Transverse colon (tissue), 4 donors: ENCODE measurements at regions not wholly inside any gene's neighbourhood (a gene's known extent, or its start where the extent isn't known, plus 50 kb on each side); places are given as distances from the start of the nearest gene placed in this dataset.

Experiments
- DNase-seq: peaks from one replicate; pipeline ENCODE4 v3.0.0-alpha.2; 2019
- H3K27ac ChIP-seq, 4 donors: fragments of 200-600 bp; sonication (generic); 2 replicates each; pipeline ENCODE4 v1.5.1; 2016 to 2018; ENCODE audit warnings: inconsistent platforms in 4 of 4
- H3K27me3 ChIP-seq: fragments of 200-600 bp; sonication (generic); 2 replicates; pipeline ENCODE4 v1.5.1; 2017; ENCODE audit warnings: inconsistent platforms
- H3K36me3 ChIP-seq, 4 donors: fragments of 200-600 bp; sonication (generic); 2 replicates each; pipeline ENCODE4 v1.5.1; 2017 to 2019; ENCODE audit warnings: inconsistent platforms in 4 of 4
- H3K4me1 ChIP-seq, 4 donors: fragments of 200-600 bp; sonication (generic); 2 replicates each; pipeline ENCODE4 v1.5.1; 2017 to 2020; ENCODE audit warnings: inconsistent platforms in 4 of 4
- H3K4me3 ChIP-seq, 4 donors: fragments of 200-600 bp; sonication (generic); 1 replicate in 1 of 4; 2 replicates in 3 of 4; pipeline versions ENCODE4 v1.5.1 to v1.6.1; 2017 to 2019; ENCODE audit warnings: inconsistent platforms in 4 of 4
- H3K9me3 ChIP-seq, 2 donors: fragments of 200-600 bp; sonication (generic); 2 replicates each; pipeline ENCODE4 v1.5.1; 2017 to 2019; ENCODE audit warnings: inconsistent platforms in 2 of 2
- EP300 ChIP-seq: sonication (generic); formaldehyde crosslinking; IDR thresholded peaks from one replicate; pipeline ENCODE4 v1.6.1; 2017; ENCODE audit warnings: antibody characterized with exemption, low read depth
- POLR2A ChIP-seq: fragments of 450-650 bp; IDR thresholded peaks from one replicate; pipeline ENCODE4 v1.6.1; 2016; ENCODE audit warnings: antibody characterized with exemption, mild to moderate bottlenecking, moderate library complexity
- POLR2AphosphoS5 ChIP-seq, 3 donors: sonication (generic); formaldehyde crosslinking; IDR thresholded peaks; one replicate each; pipeline ENCODE4 v1.6.1; 2016; ENCODE audit warnings: antibody characterized with exemption in 3 of 3
- WGBS, 2 donors: methylation state at CpG; one replicate each; pipeline ENCODE4 v1.1.5; 2018; ENCODE audit warnings: low coverage in 1 of 2; 5-methylcytosine and 5-hydroxymethylcytosine counted together
- in situ Hi-C, 4 donors: fragments of 200-750 bp; cut with MboI; loops; one replicate each; pipeline versions ENCODE4 v1.15.0 to v1.15.1; 2017; ENCODE audit warnings: low sequenced_read_pairs in 3 of 4, low pct_ligation_motif_present in 1 of 4, low pct_unique_long_range_greater_than_20kb in 1 of 4
- intact Hi-C: fragments of 100-400 bp; cut with DNase I; formaldehyde crosslinking; loops from one replicate; pipeline ENCODE4 v1.15.1; 2023; ENCODE audit warnings: low total_unique reads
- TF ChIP-seq, protein P1 (sequence below), 5 experiments: fragments of 200-600 bp in 3 of 5; fragments of 450-650 bp in 2 of 5; sonication (generic) in 3 of 5; IDR thresholded peaks; 1 replicate in 2 of 5; 2 replicates in 3 of 5; pipeline ENCODE4 v1.5.1; 2016 to 2017; ENCODE audit warnings: antibody characterized with exemption in 5 of 5, inconsistent platforms in 3 of 5, mild to moderate bottlenecking in 2 of 5, moderate library complexity in 1 of 5

DNA sequence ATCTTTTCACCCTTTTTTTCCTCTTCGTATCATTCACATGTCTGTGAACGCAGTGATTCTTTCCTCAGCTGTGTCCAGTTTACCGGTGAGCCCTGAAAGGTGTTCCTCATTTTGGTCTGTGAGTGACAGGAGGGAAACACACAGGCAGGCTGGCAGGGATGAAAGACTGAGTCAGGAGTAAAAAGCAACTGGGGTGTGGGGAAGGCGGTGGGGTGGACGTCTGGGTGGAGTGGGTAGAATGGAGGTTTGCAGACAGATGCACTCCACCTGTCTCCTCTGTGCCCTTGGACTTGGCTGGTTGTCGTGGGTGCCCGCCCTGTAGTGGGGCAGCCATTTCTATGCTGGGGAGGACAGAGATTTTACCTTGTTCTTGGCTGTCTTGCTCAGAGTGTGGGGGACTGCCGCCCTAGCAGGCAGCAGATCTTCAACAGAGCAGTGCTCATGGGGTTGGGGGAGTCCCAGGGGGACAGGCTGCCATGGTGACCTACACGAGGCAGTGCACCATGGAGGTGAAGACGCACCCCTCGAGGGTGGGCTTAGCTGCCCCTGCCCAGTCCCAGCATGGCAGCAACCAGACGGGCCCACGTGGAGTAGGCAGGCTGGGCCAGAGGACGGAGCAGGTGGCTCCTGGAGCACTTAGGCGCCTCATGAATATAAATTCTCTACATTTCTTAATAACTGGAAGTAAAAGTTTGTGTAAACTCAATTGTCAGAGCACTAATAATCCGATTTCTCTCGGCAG lies 603.7 kb downstream of the TBC1D22A start:
- no peak overlapping the region for H3K4me3 ChIP-seq
- H3K27me3 ChIP-seq = no peaks in the 10 kb centered on the region
- peaks cover 0 to 14% of the 10 kb centered on the region in 2 donors for H3K9me3 ChIP-seq
- no peak for DNase-seq
- WGBS, 2 donors = 75 to 93% methylated on average over 5 to 17 of the region's 17 CpGs
- no peaks in the 10 kb centered on the region for H3K4me1 ChIP-seq
- H3K36me3 ChIP-seq = no peaks in the 10 kb centered on the region
- no peak for TF ChIP-seq POLR2A
- intact Hi-C loops = no loop called here
- no peak overlapping the region for H3K27ac ChIP-seq
- in situ Hi-C loops = no loop called here

DNA sequence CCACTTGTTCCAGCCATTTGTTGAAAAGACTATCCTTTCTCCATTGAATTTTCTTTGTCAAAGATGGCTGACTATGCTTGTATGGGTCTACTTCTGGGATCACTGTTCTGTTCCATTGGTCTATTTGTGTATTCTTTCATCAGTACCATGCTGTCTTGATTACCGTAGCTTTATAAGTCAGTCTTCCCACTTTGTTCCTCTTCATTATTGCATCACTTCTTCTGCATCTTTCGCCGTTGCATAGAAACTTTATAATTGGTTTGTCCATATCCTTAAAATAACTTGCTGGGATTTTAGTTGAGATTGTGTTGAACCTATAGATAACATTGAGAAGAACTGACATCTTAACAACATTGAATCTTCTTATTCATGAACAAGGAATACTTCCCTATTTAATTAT lies 598.8 kb downstream of the TBC1D22A start:
- H3K27me3 ChIP-seq = no peaks in the 10 kb centered on the region
- DNase-seq = no peak
- no peaks in the 10 kb centered on the region for H3K36me3 ChIP-seq
- no peak for TF ChIP-seq EP300
- TF ChIP-seq POLR2AphosphoS5 (IDR thresholded peaks at IDR 0.05) = no peak
- TF ChIP-seq, protein P1, sequence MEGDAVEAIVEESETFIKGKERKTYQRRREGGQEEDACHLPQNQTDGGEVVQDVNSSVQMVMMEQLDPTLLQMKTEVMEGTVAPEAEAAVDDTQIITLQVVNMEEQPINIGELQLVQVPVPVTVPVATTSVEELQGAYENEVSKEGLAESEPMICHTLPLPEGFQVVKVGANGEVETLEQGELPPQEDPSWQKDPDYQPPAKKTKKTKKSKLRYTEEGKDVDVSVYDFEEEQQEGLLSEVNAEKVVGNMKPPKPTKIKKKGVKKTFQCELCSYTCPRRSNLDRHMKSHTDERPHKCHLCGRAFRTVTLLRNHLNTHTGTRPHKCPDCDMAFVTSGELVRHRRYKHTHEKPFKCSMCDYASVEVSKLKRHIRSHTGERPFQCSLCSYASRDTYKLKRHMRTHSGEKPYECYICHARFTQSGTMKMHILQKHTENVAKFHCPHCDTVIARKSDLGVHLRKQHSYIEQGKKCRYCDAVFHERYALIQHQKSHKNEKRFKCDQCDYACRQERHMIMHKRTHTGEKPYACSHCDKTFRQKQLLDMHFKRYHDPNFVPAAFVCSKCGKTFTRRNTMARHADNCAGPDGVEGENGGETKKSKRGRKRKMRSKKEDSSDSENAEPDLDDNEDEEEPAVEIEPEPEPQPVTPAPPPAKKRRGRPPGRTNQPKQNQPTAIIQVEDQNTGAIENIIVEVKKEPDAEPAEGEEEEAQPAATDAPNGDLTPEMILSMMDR (IDR thresholded peaks at IDR 0.05) = no peak
- no peak for TF ChIP-seq POLR2A
- H3K9me3 ChIP-seq = peaks cover 0 to 14% of the 10 kb centered on the region in 2 donors
- 95 to 100% methylated on average over 3 of the region's 3 CpGs for WGBS, 2 donors
- no peak overlapping the region for H3K27ac ChIP-seq
- no peak overlapping the region for H3K4me3 ChIP-seq
- H3K4me1 ChIP-seq = no peaks in the 10 kb centered on the region
- intact Hi-C loops (no loop called here), in situ Hi-C loops (no loop called here)

DNA sequence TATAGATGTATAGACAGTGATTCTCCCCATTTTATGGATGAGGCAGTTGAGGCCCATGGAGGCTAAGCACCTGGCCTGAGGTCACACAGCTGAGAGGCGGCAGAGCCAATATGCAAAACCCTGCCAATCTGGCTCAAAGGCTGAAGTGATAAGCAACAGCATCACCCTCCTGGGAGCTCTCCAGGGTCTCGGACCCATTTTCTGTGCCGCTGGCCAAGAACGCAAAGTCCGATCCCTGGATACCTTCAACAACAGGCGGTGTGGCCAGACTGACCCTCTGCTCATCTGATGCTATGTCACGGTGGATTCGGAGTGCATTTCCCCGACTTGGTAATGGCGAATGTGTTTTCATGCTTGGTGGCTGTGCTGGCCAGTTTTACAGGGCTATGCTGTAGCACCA lies 595.0 kb downstream of the TBC1D22A start:
- DNase-seq = no peak
- intact Hi-C loops (no loop called here), in situ Hi-C loops (no loop called here)
- H3K9me3 ChIP-seq = peaks cover 0 to 10% of the 10 kb centered on the region in 2 donors
- H3K36me3 ChIP-seq = no peaks in the 10 kb centered on the region
- 91% methylated on average over 10 of the region's 10 CpGs; no CpG with 5 or more reads in 1 of the 2 donors for WGBS, 2 donors
- no peaks in the 10 kb centered on the region for H3K27me3 ChIP-seq
- H3K4me3 ChIP-seq = no peak overlapping the region
- no peaks in the 10 kb centered on the region for H3K4me1 ChIP-seq
- H3K27ac ChIP-seq = no peak overlapping the region
- no peak for TF ChIP-seq POLR2AphosphoS5 (IDR thresholded peaks at IDR 0.05)
- TF ChIP-seq, protein P1 (IDR thresholded peaks at IDR 0.05) = no peak
- TF ChIP-seq POLR2A = no peak
- no peak for TF ChIP-seq EP300

DNA sequence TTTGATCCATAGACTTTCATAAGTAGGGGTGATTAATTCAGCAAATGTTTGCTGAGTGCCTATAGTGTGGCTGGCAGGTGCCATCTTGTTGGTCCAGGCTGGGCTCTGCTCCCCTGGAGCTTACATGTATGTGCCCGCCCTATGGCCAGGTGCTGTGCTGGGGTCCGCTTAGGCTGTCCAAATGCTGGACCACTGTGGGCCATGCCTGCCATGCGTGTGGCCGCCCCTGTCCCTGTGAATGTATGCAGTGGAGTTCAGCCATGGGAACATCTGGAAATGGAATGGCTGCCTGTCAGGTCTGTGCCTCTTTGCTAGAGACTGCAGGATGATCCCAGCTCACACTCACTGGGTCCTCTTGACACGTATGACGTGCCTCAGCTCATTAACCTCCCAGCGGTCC lies 594.6 kb downstream of the TBC1D22A start:
- no peak for DNase-seq
- Histone ChIP-seq H3K36me3 (no peaks in the 10 kb centered on the region), H3K27ac (no peak overlapping the region), H3K4me1 (no peaks in the 10 kb centered on the region), H3K4me3 (no peak overlapping the region), H3K27me3 (no peaks in the 10 kb centered on the region), H3K9me3 (peaks cover 0 to 6% of the 10 kb centered on the region in 2 donors)
- in situ Hi-C loops = no loop called here
- 88 to 100% methylated on average over 1 to 5 of the region's 7 CpGs for WGBS, 2 donors
- intact Hi-C loops = no loop called here
- TF ChIP-seq, protein P1 (IDR thresholded peaks at IDR 0.05) = no peak
- no peak for TF ChIP-seq EP300
- no peak for TF ChIP-seq POLR2A
- no peak for TF ChIP-seq POLR2AphosphoS5 (IDR thresholded peaks at IDR 0.05)
